Bone marrow (tissue), 2 donors: ENCODE measurements at regions not wholly inside any gene's neighbourhood (a gene's known extent, or its start where the extent isn't known, plus 50 kb on each side); places are given as distances from the start of the nearest gene placed in this dataset.

Experiments
- DNase-seq, 2 donors: peaks; one replicate each; lab custom pipeline; 2025; lab: John Stamatoyannopoulos, UW

DNA sequence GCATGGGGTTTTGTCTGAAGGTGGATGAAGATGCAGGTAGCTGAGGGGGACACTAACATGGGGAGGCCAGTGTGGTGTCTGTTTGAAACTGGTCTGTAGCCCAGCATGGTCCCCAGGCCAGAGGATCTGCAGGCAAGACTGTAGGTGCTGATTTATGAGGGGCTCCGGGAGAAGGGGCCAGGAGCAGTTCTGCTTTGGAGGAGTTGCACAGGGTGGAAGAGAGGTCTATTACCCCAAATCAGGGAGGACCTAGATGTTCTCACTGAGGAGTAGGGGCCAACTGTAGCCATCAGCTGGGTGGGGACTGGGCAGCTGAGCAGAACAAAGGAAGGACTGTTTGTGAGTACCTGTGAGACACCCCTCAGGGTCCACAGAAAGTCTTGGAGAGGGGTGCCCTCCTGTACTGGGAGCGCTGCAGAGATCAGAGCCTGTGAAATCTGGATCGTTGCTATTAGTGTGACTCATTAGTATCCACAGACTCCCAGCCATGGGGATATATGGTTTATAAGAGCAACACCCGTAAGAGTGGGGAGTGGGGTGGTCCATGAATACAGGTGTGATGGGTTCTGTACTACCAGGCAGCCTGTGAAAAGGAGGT is 64.3 kb upstream of the IRF2BP2 start:
- no peak for DNase-seq

DNA sequence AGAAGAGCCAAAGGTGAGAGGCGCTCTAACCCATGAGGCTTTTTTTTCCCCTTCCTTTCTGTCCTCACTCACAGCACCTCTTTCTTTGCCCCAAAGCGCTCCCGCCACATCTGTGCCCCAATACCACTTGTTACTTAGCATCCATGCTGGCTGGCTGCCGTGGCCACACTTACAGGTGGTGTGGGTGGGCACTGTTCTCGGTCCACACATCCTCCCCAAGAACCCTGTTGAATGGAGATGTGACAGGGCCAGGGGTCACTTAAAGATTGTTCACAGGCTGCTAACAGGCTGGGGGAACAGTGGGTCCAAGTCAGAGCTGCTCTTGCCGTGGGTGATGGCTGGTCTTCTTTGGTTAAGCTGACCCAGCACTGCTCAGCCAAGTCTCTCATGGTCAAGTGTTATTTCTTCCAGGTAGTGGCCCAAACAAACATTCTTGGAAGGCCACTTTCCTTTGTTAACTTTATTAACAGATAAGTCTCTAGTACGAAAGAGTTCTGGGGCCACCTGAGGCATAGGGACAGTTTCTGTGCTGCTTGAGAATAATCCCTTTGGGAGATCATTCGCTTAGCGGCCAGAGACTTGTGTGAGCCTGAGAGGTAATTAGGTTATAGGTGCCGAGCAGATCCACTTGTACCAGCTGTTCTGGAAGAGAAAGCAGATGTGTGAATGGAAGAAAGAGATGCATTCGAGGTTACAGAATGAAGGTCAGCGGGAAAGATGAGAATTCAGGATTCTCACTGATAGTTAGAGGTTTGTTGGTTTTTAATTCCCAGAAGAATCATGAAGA is 62.6 kb upstream of the IRF2BP2 start:
- no peak for DNase-seq

GRCh38 chr1:234670967-234671626 is 61.1 kb upstream of the IRF2BP2 start:
- no peak for DNase-seq

- DNase-seq = no peak
Measured at GRCh38 chr1:234669499-234669898, 59.5 kb upstream of the IRF2BP2 start.

DNA sequence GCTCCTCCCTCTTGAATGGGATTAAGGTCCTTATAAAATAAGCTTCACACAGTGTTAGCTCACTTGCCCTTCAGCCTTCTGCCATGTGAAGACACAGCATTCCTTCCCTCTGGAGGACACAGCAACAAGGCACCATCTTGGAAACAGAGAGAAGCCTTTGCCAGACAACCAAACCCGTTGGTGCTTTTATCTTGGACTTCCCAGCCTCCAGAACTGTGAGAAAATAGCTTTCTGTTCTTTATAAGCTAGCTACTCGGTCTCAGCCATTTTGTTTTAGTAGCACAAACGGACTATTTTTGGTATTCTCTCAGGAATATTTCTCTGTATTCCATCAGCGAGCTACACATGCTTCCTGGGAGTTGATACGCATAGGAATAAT is 58.6 kb upstream of the IRF2BP2 start:
- no peak for DNase-seq

DNA sequence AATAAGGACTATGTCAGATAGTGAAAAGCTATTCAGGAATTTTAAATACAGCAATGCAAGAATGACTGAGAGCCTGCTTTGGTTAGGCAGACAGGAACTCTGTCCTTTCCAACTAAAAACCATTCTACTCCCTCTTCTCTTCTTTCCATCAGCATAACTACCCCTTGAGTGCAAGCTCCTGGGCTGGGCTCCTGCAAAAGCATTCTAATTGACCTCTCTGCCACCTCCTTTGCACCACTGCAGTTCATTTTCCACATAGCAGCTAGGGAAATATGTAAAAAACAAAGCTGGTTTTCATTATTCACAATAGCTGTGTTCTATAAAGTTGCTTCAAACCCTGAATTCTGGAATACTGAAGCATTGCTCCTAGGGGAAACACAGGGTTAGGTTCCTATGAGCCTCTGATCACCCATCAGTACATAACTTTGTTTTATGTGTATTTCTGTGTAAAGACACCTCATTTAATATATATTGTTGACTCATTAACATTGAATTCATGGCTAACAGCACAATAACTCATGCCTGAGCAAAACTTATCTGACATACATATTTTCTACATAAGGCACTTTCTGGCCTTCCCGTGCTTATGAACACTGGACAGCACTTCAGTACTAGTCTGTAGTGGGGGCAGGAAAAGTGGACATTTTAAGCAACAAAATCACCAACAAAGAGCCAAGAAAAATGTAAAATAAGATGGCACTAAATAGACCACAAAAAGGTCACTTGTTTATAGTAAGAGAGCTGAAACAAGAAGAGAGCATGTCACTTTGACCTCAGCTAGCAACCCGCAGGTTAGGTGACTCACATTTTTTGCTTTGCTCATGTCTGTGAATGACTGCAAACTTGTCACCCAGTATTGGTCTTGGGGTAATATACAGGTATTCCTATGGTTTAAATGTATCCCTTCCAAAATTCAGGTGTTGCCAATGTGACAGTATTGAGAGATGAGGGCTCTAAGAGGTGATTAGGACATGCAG is 57.9 kb upstream of the IRF2BP2 start:
- DNase-seq = no peak

GRCh38 chr1:234666761-234667160 is 56.8 kb upstream of the IRF2BP2 start:
- DNase-seq = no peak

GRCh38 chr1:234665975-234666605 is 56.1 kb upstream of the IRF2BP2 start:
- DNase-seq = no peak

DNA sequence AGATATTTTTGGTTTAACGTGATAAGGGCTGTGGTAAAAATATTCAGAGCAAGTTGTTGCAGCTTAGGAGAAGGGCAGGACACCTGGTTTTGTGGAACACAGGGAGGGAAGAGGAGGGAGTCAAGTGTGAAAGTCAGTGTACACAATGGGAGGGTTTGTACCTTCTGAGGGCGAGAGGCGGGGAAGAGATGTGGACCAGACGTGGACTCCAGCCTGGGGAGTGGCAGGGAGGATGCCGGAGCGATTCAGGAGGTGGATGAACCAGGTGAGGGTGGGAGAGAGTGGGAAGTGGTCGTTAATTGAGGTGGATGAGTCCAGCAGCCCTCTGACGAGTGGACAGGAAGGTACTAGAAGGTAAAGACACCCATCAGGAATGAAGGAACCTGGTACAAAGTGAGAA is 52.2 kb upstream of the IRF2BP2 start:
- no peak for DNase-seq

DNA sequence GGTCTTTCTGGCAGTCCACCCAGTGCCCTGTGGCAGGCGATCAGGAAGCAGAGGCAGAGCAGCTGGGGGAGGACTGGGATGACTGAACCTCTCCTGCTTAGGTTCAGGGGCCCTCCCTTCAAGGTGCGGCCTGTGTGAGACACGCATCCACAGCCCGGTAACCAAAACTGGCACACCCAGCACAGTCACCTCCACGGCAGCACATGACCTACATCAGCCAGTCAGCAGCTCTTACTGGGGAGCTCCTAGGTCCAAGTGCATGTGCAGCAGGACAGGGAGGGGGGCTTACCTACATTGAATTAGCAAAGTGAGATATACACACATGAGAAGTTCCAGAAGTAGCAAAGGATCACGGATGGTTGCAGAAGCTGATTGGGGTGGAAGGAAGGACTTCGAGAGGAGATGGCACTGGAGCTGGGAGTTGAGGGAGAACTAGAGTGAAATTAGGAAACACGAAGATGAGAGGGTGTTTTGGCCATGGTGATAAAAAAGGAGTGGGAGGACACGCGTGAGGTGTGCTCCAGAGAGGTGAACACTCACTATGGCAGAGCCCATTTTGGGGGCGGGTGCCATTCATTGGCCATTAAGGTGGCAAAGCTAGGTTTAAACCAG is 51.4 kb upstream of the IRF2BP2 start:
- no peak for DNase-seq

GRCh38 chr1:234660536-234661316 is 50.7 kb upstream of the IRF2BP2 start:
- DNase-seq = no peak
